ENCODE measurements at regions not wholly inside any gene's neighbourhood (a gene's known extent, or its start where the extent isn't known, plus 50 kb on each side); places are given as distances from the start of the nearest gene placed in this dataset.
"Not testable (repeated sequence)": the region's sequence is repeated elsewhere in the genome, so short reads cannot be mapped to it uniquely, and the experiment has no call there.

DNA sequence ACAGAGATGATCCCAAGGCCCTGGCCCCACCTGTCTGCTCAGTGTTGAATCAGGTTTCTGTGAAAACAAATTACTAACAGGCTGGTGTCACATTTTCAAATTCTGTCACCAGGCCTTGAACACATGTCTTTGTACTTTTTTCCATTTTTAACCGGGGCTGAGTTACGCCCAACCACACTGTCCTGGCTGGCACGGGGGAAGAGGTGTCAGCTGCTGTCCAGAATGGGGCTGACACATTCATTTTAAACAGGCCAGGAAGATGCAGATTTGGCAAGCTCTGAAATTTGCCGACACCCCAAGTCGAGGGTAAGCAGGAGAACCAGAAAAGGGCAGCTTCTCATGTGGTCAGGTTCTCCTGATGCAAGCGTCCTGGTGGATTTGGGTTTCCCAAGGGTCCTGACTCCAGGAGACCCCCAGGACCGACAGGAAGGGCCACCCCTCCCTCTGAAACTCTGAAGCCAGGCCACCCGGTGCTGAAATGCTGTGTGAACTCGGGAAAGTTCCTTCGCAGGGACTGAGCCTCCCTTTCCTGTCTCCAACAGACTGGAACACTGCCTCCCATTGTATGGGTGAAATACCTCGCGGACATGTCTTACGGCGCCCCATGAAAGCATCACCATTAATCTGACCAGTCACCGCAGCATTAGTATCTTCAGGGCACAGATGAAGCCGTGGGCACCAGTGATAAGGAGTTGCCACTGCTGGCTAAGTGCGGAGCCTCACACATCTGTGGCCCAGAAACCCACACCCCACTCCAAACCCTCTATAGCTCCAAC, 90.5 kb upstream of the METTL9 start:
- H3K4me1 ChIP-seq (ENCODE audit: control insufficient read depth in 3 of 3, insufficient read depth in 3 of 3, low read length in 3 of 3): peaks cover 66 to 79% (median 73%) of the 10 kb centered on the region in 3 donors
- H3K36me3 ChIP-seq (ENCODE audit: control insufficient read depth in 3 of 3, insufficient read depth in 3 of 3, low read length in 3 of 3); H3K9me3 ChIP-seq (ENCODE audit: control insufficient read depth in 3 of 3, low read length in 3 of 3); H3K27me3 ChIP-seq (ENCODE audit: control insufficient read depth in 3 of 3, insufficient read depth in 3 of 3, low read length in 3 of 3): not testable (repeated sequence)
- H3K9ac ChIP-seq (ENCODE audit: low read depth in 1 of 3, low read length in 3 of 3): peak overlapping the region; percentile 20 to 76 (median 28)
- H3K4me3 ChIP-seq (ENCODE audit: low read length in 3 of 3): peak overlapping the region; percentile 4 to 58 (median 23)
- H3K27ac ChIP-seq (ENCODE audit: low read depth, low read length): peak overlapping the region; percentile 93

DNA sequence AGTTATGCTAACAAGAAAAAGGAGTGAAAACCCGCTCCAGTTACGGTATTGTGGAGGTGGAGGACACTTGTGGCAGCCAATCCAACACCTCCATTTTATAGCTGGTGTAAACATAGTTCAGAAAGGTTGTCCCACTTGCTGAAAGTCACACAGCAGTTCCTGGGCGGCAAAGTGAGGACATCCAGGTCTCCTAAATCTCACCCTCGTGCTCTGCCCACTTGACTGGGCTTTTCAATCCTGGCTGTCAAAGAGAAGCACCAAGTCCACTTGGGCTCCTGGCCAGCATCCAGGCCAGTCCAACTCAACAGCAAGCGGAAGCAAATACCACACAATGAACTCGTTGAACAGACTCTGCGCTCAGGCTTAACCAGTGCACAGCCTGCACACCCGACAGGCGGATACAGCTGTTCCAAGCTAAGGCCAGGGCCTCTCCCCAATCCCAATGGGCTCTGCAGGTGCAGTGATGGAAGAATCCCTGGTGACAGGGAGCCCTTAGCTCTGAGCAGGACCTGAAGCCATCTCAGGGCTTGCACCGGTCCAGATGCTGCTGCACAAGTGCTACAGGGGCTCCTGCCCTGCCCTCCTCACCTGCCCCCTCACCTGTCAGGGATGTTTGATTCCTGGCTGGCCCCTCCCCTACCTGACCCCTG, 89.8 kb upstream of the METTL9 start:
- peaks cover 73 to 86% (median 80%) of the 10 kb centered on the region in 3 donors for H3K4me1 ChIP-seq (ENCODE audit: control insufficient read depth in 3 of 3, insufficient read depth in 3 of 3, low read length in 3 of 3)
- H3K9ac ChIP-seq (ENCODE audit: low read depth in 1 of 3, low read length in 3 of 3): peak overlapping the region in 2 of 3 donors; percentile 28 to 76
- H3K27ac ChIP-seq (ENCODE audit: low read depth, low read length): peak overlapping the region; percentile 93
- not testable (repeated sequence) for H3K36me3 ChIP-seq (ENCODE audit: control insufficient read depth in 3 of 3, insufficient read depth in 3 of 3, low read length in 3 of 3); H3K27me3 ChIP-seq (ENCODE audit: control insufficient read depth in 3 of 3, insufficient read depth in 3 of 3, low read length in 3 of 3); H3K9me3 ChIP-seq (ENCODE audit: control insufficient read depth in 3 of 3, low read length in 3 of 3)
- H3K4me3 ChIP-seq (ENCODE audit: low read length in 3 of 3): peak overlapping the region in 2 of 3 donors; percentile 43 to 61

DNA sequence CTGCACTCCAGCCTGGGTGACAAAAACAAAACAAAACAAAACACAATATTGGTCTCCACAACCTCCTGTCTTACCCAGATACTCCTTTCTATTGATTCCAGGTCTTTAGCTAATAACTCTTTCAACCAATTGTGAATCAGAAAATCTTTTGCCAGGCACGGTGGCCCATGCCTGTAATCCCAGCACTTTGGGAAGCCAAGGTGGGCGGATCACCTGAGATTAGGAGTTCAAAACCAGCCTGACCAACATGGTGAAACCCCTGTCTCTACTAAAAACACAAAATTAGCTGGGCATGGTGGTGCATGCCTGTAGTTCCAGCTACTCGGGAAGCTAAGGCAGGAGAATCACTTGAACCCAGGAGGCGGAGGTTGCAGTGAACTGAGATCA, 88.5 kb upstream of the METTL9 start:
- H3K9me3 ChIP-seq (ENCODE audit: control insufficient read depth in 3 of 3, low read length in 3 of 3); H3K36me3 ChIP-seq (ENCODE audit: control insufficient read depth in 3 of 3, insufficient read depth in 3 of 3, low read length in 3 of 3); H3K27me3 ChIP-seq (ENCODE audit: control insufficient read depth in 3 of 3, insufficient read depth in 3 of 3, low read length in 3 of 3); H3K4me3 ChIP-seq (ENCODE audit: low read length in 3 of 3): not testable (repeated sequence)
- peak overlapping the region; percentile 93 for H3K27ac ChIP-seq (ENCODE audit: low read depth, low read length)
- peaks cover 80 to 92% (median 88%) of the 10 kb centered on the region in 3 donors for H3K4me1 ChIP-seq (ENCODE audit: control insufficient read depth in 3 of 3, insufficient read depth in 3 of 3, low read length in 3 of 3)
- peak overlapping the region in 2 of 3 donors; percentile 28 to 74 for H3K9ac ChIP-seq (ENCODE audit: low read depth in 1 of 3, low read length in 3 of 3)

DNA sequence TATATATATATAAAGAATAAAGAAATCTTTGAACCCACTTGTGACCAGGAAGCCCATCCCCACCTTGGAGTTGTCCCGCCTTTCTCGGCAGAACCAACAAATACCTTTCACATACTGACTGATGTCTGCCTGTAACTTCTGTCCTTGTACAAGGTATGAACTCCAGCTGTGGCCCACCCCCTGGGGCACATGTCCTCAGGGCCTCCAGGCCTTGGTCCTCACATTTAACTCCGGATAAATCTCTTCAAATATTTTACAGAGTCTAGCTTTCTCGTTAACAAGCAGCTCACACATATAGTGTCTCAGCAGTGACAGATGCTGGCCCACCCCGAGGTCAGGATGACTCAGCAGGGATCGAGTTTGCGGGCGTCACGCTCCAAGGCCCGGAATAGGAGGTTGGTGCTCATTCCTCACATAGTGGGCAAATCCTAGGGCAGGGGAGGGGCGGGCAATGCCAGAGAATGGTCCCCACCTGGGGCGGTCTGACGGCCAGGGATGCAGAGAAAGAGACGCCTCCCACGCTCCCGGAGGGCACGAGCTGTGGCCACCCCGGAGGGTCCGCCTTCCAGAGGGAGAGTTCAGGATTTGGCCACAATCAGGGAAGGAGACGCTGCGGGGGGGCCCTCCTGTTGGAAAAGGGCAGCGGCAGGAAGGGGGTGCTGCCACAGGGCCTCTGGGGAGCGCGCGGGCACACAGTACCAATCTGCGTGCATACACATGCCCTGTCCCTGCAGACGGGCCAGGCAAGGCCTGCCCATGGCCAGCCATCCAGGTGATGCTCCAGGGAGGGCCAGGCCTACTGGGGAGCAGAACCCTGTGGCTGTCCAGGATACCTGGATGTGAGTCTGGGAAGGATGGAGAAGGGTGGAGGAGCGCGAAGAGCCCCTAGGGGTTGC, 87.8 kb upstream of the METTL9 start:
- Histone ChIP-seq H3K27ac (ENCODE audit: low read depth, low read length) (peak overlapping the region; percentile 93), H3K4me1 (ENCODE audit: control insufficient read depth in 3 of 3, insufficient read depth in 3 of 3, low read length in 3 of 3) (peaks cover 86 to 92% (median 91%) of the 10 kb centered on the region in 3 donors), H3K9ac (ENCODE audit: low read depth in 1 of 3, low read length in 3 of 3) (peak overlapping the region; percentile 55 to 81 (median 61)), H3K4me3 (ENCODE audit: low read length in 3 of 3) (peak overlapping the region; percentile 43 to 67 (median 58))
- H3K36me3 ChIP-seq (ENCODE audit: control insufficient read depth in 3 of 3, insufficient read depth in 3 of 3, low read length in 3 of 3); H3K27me3 ChIP-seq (ENCODE audit: control insufficient read depth in 3 of 3, insufficient read depth in 3 of 3, low read length in 3 of 3); H3K9me3 ChIP-seq (ENCODE audit: control insufficient read depth in 3 of 3, low read length in 3 of 3): not testable (repeated sequence)

DNA sequence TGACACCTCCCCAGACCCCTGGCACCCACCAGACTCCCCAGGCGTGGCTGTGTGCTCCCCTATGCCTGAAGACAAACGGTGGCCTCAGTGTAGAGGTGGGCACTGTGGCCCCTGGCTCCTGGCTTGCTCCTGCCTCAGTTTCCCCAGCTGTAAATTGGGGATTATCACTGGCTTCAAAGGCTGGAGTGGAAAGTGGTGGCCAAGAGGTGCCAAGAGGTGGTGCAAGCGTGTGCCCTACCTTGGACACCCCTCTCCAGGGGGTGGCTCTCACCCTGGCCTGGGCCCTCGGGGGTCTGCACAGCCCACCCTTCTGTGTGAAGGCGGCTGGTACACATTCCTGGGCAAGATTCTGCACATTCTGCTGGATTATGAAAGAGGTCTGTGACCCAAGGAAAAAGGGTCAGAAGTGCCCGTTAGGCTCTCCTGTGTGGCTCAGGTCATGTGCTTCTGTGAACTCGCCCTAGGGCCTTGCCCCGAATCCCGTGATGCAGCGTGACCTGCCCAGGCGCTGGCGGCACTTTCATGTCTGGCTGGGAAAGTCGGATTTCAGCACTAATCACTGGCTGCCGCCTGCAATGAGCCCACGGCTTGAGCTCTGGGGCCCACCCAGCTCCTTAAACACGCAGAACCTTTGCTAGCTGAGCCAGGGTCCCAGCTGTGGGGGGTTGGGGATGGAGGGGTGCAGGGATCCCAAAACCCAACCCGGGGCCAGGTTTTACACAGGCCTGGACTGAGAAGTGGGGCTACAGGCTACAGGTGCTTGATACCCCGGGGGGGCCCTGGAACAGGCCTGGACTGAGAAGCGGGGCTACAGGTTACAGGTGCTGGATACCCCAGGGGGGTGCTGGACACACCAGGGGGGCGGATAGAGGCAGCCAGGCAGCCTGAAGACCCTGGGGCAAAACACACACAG, 86.8 kb upstream of the METTL9 start:
- peak overlapping the region; percentile 55 to 81 (median 70) for H3K9ac ChIP-seq (ENCODE audit: low read depth in 1 of 3, low read length in 3 of 3)
- H3K36me3 ChIP-seq (ENCODE audit: control insufficient read depth in 3 of 3, insufficient read depth in 3 of 3, low read length in 3 of 3); H3K9me3 ChIP-seq (ENCODE audit: control insufficient read depth in 3 of 3, low read length in 3 of 3); H3K27me3 ChIP-seq (ENCODE audit: control insufficient read depth in 3 of 3, insufficient read depth in 3 of 3, low read length in 3 of 3): not testable (repeated sequence)
- peaks cover 78 to 85% (median 84%) of the 10 kb centered on the region in 3 donors for H3K4me1 ChIP-seq (ENCODE audit: control insufficient read depth in 3 of 3, insufficient read depth in 3 of 3, low read length in 3 of 3)
- peak overlapping the region; percentile 93 for H3K27ac ChIP-seq (ENCODE audit: low read depth, low read length)
- peak overlapping the region; percentile 43 to 61 (median 58) for H3K4me3 ChIP-seq (ENCODE audit: low read length in 3 of 3)

DNA sequence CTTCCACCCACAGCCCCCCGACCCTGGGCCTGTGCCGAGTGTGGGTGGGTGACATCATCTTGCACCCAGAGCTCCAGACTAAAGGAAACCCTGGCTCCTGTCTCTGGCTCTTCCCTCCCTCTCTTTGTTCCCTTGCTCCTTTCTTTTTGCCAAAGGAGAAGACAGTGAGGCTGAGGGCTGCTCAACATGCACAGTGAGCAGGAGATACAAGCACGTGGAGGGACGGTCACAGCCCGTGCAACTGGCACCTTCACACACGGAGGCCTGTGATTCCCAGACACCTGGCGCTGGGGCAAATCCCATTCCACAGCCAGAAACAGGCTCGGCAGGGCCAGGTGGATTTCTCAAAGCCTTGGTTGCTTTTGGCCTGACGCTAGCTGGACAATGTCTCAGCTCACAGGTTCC, 86.0 kb upstream of the METTL9 start:
- Histone ChIP-seq H3K9ac (ENCODE audit: low read depth in 1 of 3, low read length in 3 of 3) (peak overlapping the region; percentile 44 to 81 (median 55)), H3K4me1 (ENCODE audit: control insufficient read depth in 3 of 3, insufficient read depth in 3 of 3, low read length in 3 of 3) (peaks cover 75 to 82% (median 81%) of the 10 kb centered on the region in 3 donors), H3K27ac (ENCODE audit: low read depth, low read length) (peak overlapping the region; percentile 93), H3K4me3 (ENCODE audit: low read length in 3 of 3) (peak overlapping the region; percentile 3 to 30 (median 16))
- not testable (repeated sequence) for H3K9me3 ChIP-seq (ENCODE audit: control insufficient read depth in 3 of 3, low read length in 3 of 3); H3K36me3 ChIP-seq (ENCODE audit: control insufficient read depth in 3 of 3, insufficient read depth in 3 of 3, low read length in 3 of 3); H3K27me3 ChIP-seq (ENCODE audit: control insufficient read depth in 3 of 3, insufficient read depth in 3 of 3, low read length in 3 of 3)

DNA sequence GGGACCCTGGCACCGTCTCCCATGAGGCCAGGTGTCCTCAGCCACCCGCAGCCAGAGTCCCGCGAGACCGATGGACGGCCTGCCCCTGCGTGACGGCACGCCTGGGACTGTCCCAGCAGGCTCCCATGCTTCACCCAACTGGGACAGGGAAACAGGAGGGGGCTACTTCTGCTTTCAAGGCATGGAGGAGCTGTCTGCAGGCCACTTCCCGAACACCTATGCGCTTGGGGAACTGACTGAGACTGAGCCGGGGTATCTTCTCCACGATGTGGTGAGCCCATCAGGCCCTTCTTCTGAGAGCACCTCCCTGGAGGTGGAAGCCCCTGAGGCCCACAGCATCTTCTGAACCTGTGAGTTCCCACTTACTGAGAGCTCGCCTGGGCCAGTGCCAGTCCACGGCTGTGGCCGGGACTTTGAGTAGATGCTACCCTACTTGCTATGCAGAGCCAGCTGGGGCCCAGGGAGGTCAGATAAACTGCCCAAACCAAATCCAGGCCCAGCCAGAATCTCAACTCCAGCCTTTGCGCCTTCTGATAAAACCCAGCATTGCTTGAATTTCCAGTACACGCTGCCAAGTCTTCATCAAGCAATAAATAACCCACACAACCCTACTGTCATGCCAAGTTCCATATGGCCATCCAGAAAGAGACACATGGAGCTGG, 85.4 kb upstream of the METTL9 start:
- H3K4me1 ChIP-seq (ENCODE audit: control insufficient read depth in 3 of 3, insufficient read depth in 3 of 3, low read length in 3 of 3): peaks cover 71 to 76% (median 75%) of the 10 kb centered on the region in 3 donors
- peak overlapping the region; percentile 93 for H3K27ac ChIP-seq (ENCODE audit: low read depth, low read length)
- peak overlapping the region; percentile 44 to 81 (median 55) for H3K9ac ChIP-seq (ENCODE audit: low read depth in 1 of 3, low read length in 3 of 3)
- H3K4me3 ChIP-seq (ENCODE audit: low read length in 3 of 3): peak overlapping the region; percentile 30 to 43 (median 30)
- not testable (repeated sequence) for H3K9me3 ChIP-seq (ENCODE audit: control insufficient read depth in 3 of 3, low read length in 3 of 3); H3K27me3 ChIP-seq (ENCODE audit: control insufficient read depth in 3 of 3, insufficient read depth in 3 of 3, low read length in 3 of 3); H3K36me3 ChIP-seq (ENCODE audit: control insufficient read depth in 3 of 3, insufficient read depth in 3 of 3, low read length in 3 of 3)

DNA sequence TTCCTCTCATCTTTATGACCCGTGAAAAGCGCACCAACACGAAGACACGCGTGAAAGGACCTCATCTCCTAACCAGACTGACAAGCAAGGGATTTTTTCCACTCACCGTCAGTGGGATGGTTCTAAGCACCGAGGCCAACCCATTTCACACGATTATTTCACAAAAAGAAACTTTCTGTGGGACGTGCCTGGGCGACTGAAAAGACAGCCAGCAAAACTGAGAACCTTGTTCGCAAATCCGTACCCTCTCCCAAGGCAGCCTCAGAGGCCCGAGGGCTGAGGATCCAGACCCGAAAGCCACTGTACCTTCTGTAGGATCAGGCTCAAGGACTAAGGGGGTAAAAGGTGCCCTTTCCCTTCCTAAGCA, 84.9 kb upstream of the METTL9 start:
- H3K4me3 ChIP-seq (ENCODE audit: low read length in 3 of 3): peak overlapping the region in 2 of 3 donors; percentile 14 to 43

DNA sequence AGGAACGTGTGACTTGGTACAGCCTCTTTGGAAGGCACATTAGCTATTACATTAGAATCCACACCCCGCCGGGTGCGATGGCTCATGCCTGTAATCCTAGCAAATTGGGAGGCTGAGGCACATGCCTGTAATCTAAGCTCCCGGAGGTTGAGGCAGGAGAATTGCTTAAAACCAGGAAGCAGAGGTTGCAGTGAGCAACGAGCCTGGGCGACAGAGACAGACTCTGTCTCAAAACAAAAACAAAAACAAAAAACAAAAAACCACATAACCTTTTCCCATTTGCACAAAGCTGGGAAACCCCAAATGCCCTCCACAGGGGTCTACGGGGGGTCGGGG, 82.7 kb upstream of the METTL9 start:
- not testable (repeated sequence) for H3K36me3 ChIP-seq (ENCODE audit: control insufficient read depth in 3 of 3, insufficient read depth in 3 of 3, low read length in 3 of 3); H3K9me3 ChIP-seq (ENCODE audit: control insufficient read depth in 3 of 3, low read length in 3 of 3); H3K4me3 ChIP-seq (ENCODE audit: low read length in 3 of 3); H3K27ac ChIP-seq (ENCODE audit: low read depth, low read length); H3K9ac ChIP-seq (ENCODE audit: low read depth in 1 of 3, low read length in 3 of 3); H3K27me3 ChIP-seq (ENCODE audit: control insufficient read depth in 3 of 3, insufficient read depth in 3 of 3, low read length in 3 of 3)
- H3K4me1 ChIP-seq (ENCODE audit: control insufficient read depth in 3 of 3, insufficient read depth in 3 of 3, low read length in 3 of 3): peaks cover 48 to 56% (median 52%) of the 10 kb centered on the region in 3 donors

More for the DNA sequence above, 84.9 kb upstream of the METTL9 start:
- H3K27ac ChIP-seq (ENCODE audit: low read depth, low read length): peak overlapping the region; percentile 93
- H3K4me1 ChIP-seq (ENCODE audit: control insufficient read depth in 3 of 3, insufficient read depth in 3 of 3, low read length in 3 of 3): peaks cover 66 to 71% (median 70%) of the 10 kb centered on the region in 3 donors
- not testable (repeated sequence) for H3K27me3 ChIP-seq (ENCODE audit: control insufficient read depth in 3 of 3, insufficient read depth in 3 of 3, low read length in 3 of 3); H3K36me3 ChIP-seq (ENCODE audit: control insufficient read depth in 3 of 3, insufficient read depth in 3 of 3, low read length in 3 of 3); H3K9me3 ChIP-seq (ENCODE audit: control insufficient read depth in 3 of 3, low read length in 3 of 3)
- peak overlapping the region; percentile 43 to 81 (median 50) for H3K9ac ChIP-seq (ENCODE audit: low read depth in 1 of 3, low read length in 3 of 3)

Data from skeletal muscle tissue (tissue), 3 donors.